GM19328 (cell line): ENCODE measurements at regions not wholly inside any gene's neighbourhood (a gene's known extent, or its start where the extent isn't known, plus 50 kb on each side); places are given as distances from the start of the nearest gene placed in this dataset.

ENCODE experiments used
- ATAC-seq: cut with Tn5 transposase; IDR thresholded peaks from one replicate; pipeline ENCODE4 v1.9.1; 2021; ENCODE audit warnings: mild to moderate bottlenecking, moderate library complexity; ENCODE audit not compliant: unreplicated experiment

- no peak for ATAC-seq
Observed at GRCh38 chr9:7960320-7961050, 160.9 kb upstream of the DMAC1 start.

- no peak for ATAC-seq
Observed at GRCh38 chr9:7957803-7958202, 158.2 kb upstream of the DMAC1 start.

- ATAC-seq, result no peak
Observed at GRCh38 chr9:7947577-7947976, 148.0 kb upstream of the DMAC1 start.

GRCh38 chr9:7946458-7946857 is 146.9 kb upstream of the DMAC1 start:
- no peak for ATAC-seq

- no peak for ATAC-seq
Observed at GRCh38 chr9:7944572-7944971, 145.0 kb upstream of the DMAC1 start.

- no peak for ATAC-seq
Observed at GRCh38 chr9:7937761-7938491, 138.3 kb upstream of the DMAC1 start.

- ATAC-seq, result no peak
Observed at GRCh38 chr9:7936996-7937395, 137.4 kb upstream of the DMAC1 start.

- no peak for ATAC-seq
Observed at GRCh38 chr9:7936163-7936562, 136.6 kb upstream of the DMAC1 start.

GRCh38 chr9:7935681-7936080 is 136.1 kb upstream of the DMAC1 start:
- peak; percentile 68 for ATAC-seq

- no peak for ATAC-seq
Observed at GRCh38 chr9:7932767-7933166, 133.2 kb upstream of the DMAC1 start.

- ATAC-seq, result no peak
Observed at GRCh38 chr9:7930613-7931012, 131.0 kb upstream of the DMAC1 start.

- ATAC-seq, result no peak
Observed at GRCh38 chr9:7921545-7922197, 122.1 kb upstream of the DMAC1 start.

- ATAC-seq, result no peak
Observed at GRCh38 chr9:7912037-7912535, 112.5 kb upstream of the DMAC1 start.

- ATAC-seq, result no peak
Observed at GRCh38 chr9:7910426-7911020, 110.9 kb upstream of the DMAC1 start.

- ATAC-seq, result no peak
Observed at GRCh38 chr9:7909537-7909936, 110.0 kb upstream of the DMAC1 start.

GRCh38 chr9:7907551-7908337 is 108.2 kb upstream of the DMAC1 start:
- ATAC-seq, result no peak

- no peak for ATAC-seq
Observed at GRCh38 chr9:7906783-7907550, 107.4 kb upstream of the DMAC1 start.

- no peak for ATAC-seq
Observed at GRCh38 chr9:7901621-7902020, 102.0 kb upstream of the DMAC1 start.

- ATAC-seq, result no peak
Observed at GRCh38 chr9:7900541-7900940, 101.0 kb upstream of the DMAC1 start.

- no peak for ATAC-seq
Observed at GRCh38 chr9:7899753-7900152, 100.2 kb upstream of the DMAC1 start.
